ENCODE measurements at regions not wholly inside any gene's neighbourhood (a gene's known extent, or its start where the extent isn't known, plus 50 kb on each side); places are given as distances from the start of the nearest gene placed in this dataset.

- WGBS, 2 experiments (ENCODE audit: insufficient coverage in 2 of 2), result 40 to 73% methylated on average over 1 of the region's 1 CpG
- no peaks in the 10 kb centered on the region for H3K4me1 ChIP-seq (ENCODE audit: control insufficient read depth, insufficient read depth, low read length, poor library complexity, severe bottlenecking)
These were observed 86.8 kb downstream of the CCT6B start for GRCh38 chr17:34874478-34874877.

GRCh38 chr17:34872640-34873039, 88.6 kb downstream of the CCT6B start:
- H3K36me3 ChIP-seq (ENCODE audit: control insufficient read depth, insufficient read depth, low read length), result no peaks in the 10 kb centered on the region
- H3K27ac ChIP-seq (ENCODE audit: low read depth, low read length, severe bottlenecking), result no peak overlapping the region
- peaks cover 10% of the 10 kb centered on the region for H3K9me3 ChIP-seq (ENCODE audit: control insufficient read depth, low read length)
- WGBS, 2 experiments (ENCODE audit: insufficient coverage in 2 of 2), result 60 to 100% methylated on average over 1 of the region's 2 CpGs
- no peak overlapping the region for H3K4me3 ChIP-seq (ENCODE audit: extremely low read depth, insufficient read depth, low read length, poor library complexity, severe bottlenecking)
- no peaks in the 10 kb centered on the region for H3K4me1 ChIP-seq (ENCODE audit: control insufficient read depth, insufficient read depth, low read length, poor library complexity, severe bottlenecking)

More at GRCh38 chr17:34874478-34874877, 86.8 kb downstream of the CCT6B start:
- Histone ChIP-seq H3K27ac (ENCODE audit: low read depth, low read length, severe bottlenecking) (no peak overlapping the region), H3K9me3 (ENCODE audit: control insufficient read depth, low read length) (peaks cover 10% of the 10 kb centered on the region), H3K4me3 (ENCODE audit: extremely low read depth, insufficient read depth, low read length, poor library complexity, severe bottlenecking) (no peak overlapping the region), H3K36me3 (ENCODE audit: control insufficient read depth, insufficient read depth, low read length) (no peaks in the 10 kb centered on the region)

- H3K27ac ChIP-seq (ENCODE audit: low read depth, low read length, severe bottlenecking), result no peak overlapping the region
- H3K4me1 ChIP-seq (ENCODE audit: control insufficient read depth, insufficient read depth, low read length, poor library complexity, severe bottlenecking), result no peaks in the 10 kb centered on the region
- peaks cover 10% of the 10 kb centered on the region for H3K9me3 ChIP-seq (ENCODE audit: control insufficient read depth, low read length)
- no peaks in the 10 kb centered on the region for H3K36me3 ChIP-seq (ENCODE audit: control insufficient read depth, insufficient read depth, low read length)
- no peak overlapping the region for H3K4me3 ChIP-seq (ENCODE audit: extremely low read depth, insufficient read depth, low read length, poor library complexity, severe bottlenecking)
These were observed 91.6 kb downstream of the CCT6B start for GRCh38 chr17:34869641-34870040.

GRCh38 chr17:34865716-34866115, 95.5 kb downstream of the CCT6B start:
- 100% methylated on average over 1 to 4 of the region's 6 CpGs for WGBS, 2 experiments (ENCODE audit: insufficient coverage in 2 of 2)
- no peaks in the 10 kb centered on the region for H3K9me3 ChIP-seq (ENCODE audit: control insufficient read depth, low read length)
- no peak overlapping the region for H3K27ac ChIP-seq (ENCODE audit: low read depth, low read length, severe bottlenecking)
- no peaks in the 10 kb centered on the region for H3K4me1 ChIP-seq (ENCODE audit: control insufficient read depth, insufficient read depth, low read length, poor library complexity, severe bottlenecking)
- H3K4me3 ChIP-seq (ENCODE audit: extremely low read depth, insufficient read depth, low read length, poor library complexity, severe bottlenecking), result no peak overlapping the region
- H3K36me3 ChIP-seq (ENCODE audit: control insufficient read depth, insufficient read depth, low read length), result no peaks in the 10 kb centered on the region

GRCh38 chr17:34862384-34862783, 98.9 kb downstream of the CCT6B start:
- WGBS, 2 experiments (ENCODE audit: insufficient coverage in 2 of 2), result 80 to 89% methylated on average over 3 to 4 of the region's 5 CpGs
- H3K9me3 ChIP-seq (ENCODE audit: control insufficient read depth, low read length), result no peaks in the 10 kb centered on the region
- H3K4me3 ChIP-seq (ENCODE audit: extremely low read depth, insufficient read depth, low read length, poor library complexity, severe bottlenecking), result no peak overlapping the region
- H3K36me3 ChIP-seq (ENCODE audit: control insufficient read depth, insufficient read depth, low read length), result no peaks in the 10 kb centered on the region
- no peak overlapping the region for H3K27ac ChIP-seq (ENCODE audit: low read depth, low read length, severe bottlenecking)
- no peaks in the 10 kb centered on the region for H3K4me1 ChIP-seq (ENCODE audit: control insufficient read depth, insufficient read depth, low read length, poor library complexity, severe bottlenecking)

GRCh38 chr17:34861864-34862263, 99.4 kb downstream of the CCT6B start:
- H3K27ac ChIP-seq (ENCODE audit: low read depth, low read length, severe bottlenecking), result no peak overlapping the region
- H3K4me3 ChIP-seq (ENCODE audit: extremely low read depth, insufficient read depth, low read length, poor library complexity, severe bottlenecking), result no peak overlapping the region
- no peaks in the 10 kb centered on the region for H3K36me3 ChIP-seq (ENCODE audit: control insufficient read depth, insufficient read depth, low read length)
- 90 to 92% methylated on average over 1 to 2 of the region's 4 CpGs for WGBS, 2 experiments (ENCODE audit: insufficient coverage in 2 of 2)
- H3K4me1 ChIP-seq (ENCODE audit: control insufficient read depth, insufficient read depth, low read length, poor library complexity, severe bottlenecking), result no peaks in the 10 kb centered on the region
- H3K9me3 ChIP-seq (ENCODE audit: control insufficient read depth, low read length), result no peaks in the 10 kb centered on the region

GRCh38 chr17:34859652-34860051, 101.6 kb downstream of the CCT6B start:
- no peaks in the 10 kb centered on the region for H3K4me1 ChIP-seq (ENCODE audit: control insufficient read depth, insufficient read depth, low read length, poor library complexity, severe bottlenecking)
- no peaks in the 10 kb centered on the region for H3K36me3 ChIP-seq (ENCODE audit: control insufficient read depth, insufficient read depth, low read length)
- H3K4me3 ChIP-seq (ENCODE audit: extremely low read depth, insufficient read depth, low read length, poor library complexity, severe bottlenecking), result no peak overlapping the region
- no peak overlapping the region for H3K27ac ChIP-seq (ENCODE audit: low read depth, low read length, severe bottlenecking)
- no peaks in the 10 kb centered on the region for H3K9me3 ChIP-seq (ENCODE audit: control insufficient read depth, low read length)
- 89 to 91% methylated on average over 1 to 3 of the region's 5 CpGs for WGBS, 2 experiments (ENCODE audit: insufficient coverage in 2 of 2)

GRCh38 chr17:34858591-34859565, 102.4 kb downstream of the CCT6B start:
- no peak overlapping the region for H3K27ac ChIP-seq (ENCODE audit: low read depth, low read length, severe bottlenecking)
- WGBS, 2 experiments (ENCODE audit: insufficient coverage in 2 of 2), result 78 to 86% methylated on average over 4 to 6 of the region's 10 CpGs
- no peaks in the 10 kb centered on the region for H3K4me1 ChIP-seq (ENCODE audit: control insufficient read depth, insufficient read depth, low read length, poor library complexity, severe bottlenecking)
- H3K4me3 ChIP-seq (ENCODE audit: extremely low read depth, insufficient read depth, low read length, poor library complexity, severe bottlenecking), result no peak overlapping the region
- no peaks in the 10 kb centered on the region for H3K9me3 ChIP-seq (ENCODE audit: control insufficient read depth, low read length)
- no peaks in the 10 kb centered on the region for H3K36me3 ChIP-seq (ENCODE audit: control insufficient read depth, insufficient read depth, low read length)

- no peak overlapping the region for H3K27ac ChIP-seq (ENCODE audit: low read depth, low read length, severe bottlenecking)
- H3K36me3 ChIP-seq (ENCODE audit: control insufficient read depth, insufficient read depth, low read length), result no peaks in the 10 kb centered on the region
- H3K9me3 ChIP-seq (ENCODE audit: control insufficient read depth, low read length), result no peaks in the 10 kb centered on the region
- H3K4me3 ChIP-seq (ENCODE audit: extremely low read depth, insufficient read depth, low read length, poor library complexity, severe bottlenecking), result no peak overlapping the region
- 96% methylated on average over 2 of the region's 4 CpGs; no CpG with 5 or more reads in 1 of the 2 experiments for WGBS, 2 experiments (ENCODE audit: insufficient coverage in 2 of 2)
- no peaks in the 10 kb centered on the region for H3K4me1 ChIP-seq (ENCODE audit: control insufficient read depth, insufficient read depth, low read length, poor library complexity, severe bottlenecking)
These were observed 107.3 kb downstream of the CCT6B start for GRCh38 chr17:34853924-34854323.

GRCh38 chr17:34852614-34853013, 108.6 kb downstream of the CCT6B start:
- 88 to 93% methylated on average over 5 of the region's 5 CpGs for WGBS, 2 experiments (ENCODE audit: insufficient coverage in 2 of 2)
- Histone ChIP-seq H3K9me3 (ENCODE audit: control insufficient read depth, low read length) (no peaks in the 10 kb centered on the region), H3K36me3 (ENCODE audit: control insufficient read depth, insufficient read depth, low read length) (no peaks in the 10 kb centered on the region), H3K4me3 (ENCODE audit: extremely low read depth, insufficient read depth, low read length, poor library complexity, severe bottlenecking) (no peak overlapping the region), H3K4me1 (ENCODE audit: control insufficient read depth, insufficient read depth, low read length, poor library complexity, severe bottlenecking) (no peaks in the 10 kb centered on the region), H3K27ac (ENCODE audit: low read depth, low read length, severe bottlenecking) (no peak overlapping the region)

- Histone ChIP-seq H3K4me3 (ENCODE audit: extremely low read depth, insufficient read depth, low read length, poor library complexity, severe bottlenecking) (no peak overlapping the region), H3K4me1 (ENCODE audit: control insufficient read depth, insufficient read depth, low read length, poor library complexity, severe bottlenecking) (no peaks in the 10 kb centered on the region), H3K36me3 (ENCODE audit: control insufficient read depth, insufficient read depth, low read length) (no peaks in the 10 kb centered on the region), H3K27ac (ENCODE audit: low read depth, low read length, severe bottlenecking) (no peak overlapping the region), H3K9me3 (ENCODE audit: control insufficient read depth, low read length) (no peaks in the 10 kb centered on the region)
- 79 to 89% methylated on average over 3 to 8 of the region's 9 CpGs for WGBS, 2 experiments (ENCODE audit: insufficient coverage in 2 of 2)
These were observed 109.2 kb downstream of the CCT6B start for GRCh38 chr17:34851961-34852540.
